HL-60/S4 treated with retinoic acid at 250 ng/mL for 4 days and 3 days (cell line): ENCODE measurements at regions not wholly inside any gene's neighbourhood (a gene's known extent, or its start where the extent isn't known, plus 50 kb on each side); places are given as distances from the start of the nearest gene placed in this dataset.

Source experiments
- in situ Hi-C: fragments of 300-500 bp; cut with MboI; formaldehyde crosslinking; loops from 2 replicates; pipeline ENCODE4 v1.7.0; 2022; ENCODE audit warnings: low sequenced_read_pairs

DNA sequence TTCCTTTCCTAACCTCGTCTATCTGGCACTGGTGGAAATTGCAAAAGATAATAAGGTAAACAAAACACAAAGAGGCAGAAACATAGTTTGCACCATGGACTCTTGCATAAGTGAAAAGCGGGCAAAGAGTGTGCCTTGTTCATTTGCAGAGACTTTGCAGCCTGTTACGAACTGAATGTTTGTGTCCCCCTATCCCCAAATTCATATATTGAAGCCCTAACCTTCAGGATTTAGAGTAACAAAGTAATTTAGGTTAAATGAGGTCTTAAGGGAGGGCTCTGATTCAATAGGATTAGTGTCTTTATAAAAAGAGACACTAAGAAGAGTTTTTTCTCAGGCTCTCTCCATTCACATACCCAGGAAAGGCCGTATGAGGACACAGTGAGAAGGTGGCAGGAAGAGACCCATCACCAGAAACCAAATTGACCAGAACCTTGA, 52.1 kb upstream of the FAM169A start:
- in situ Hi-C loops: loop anchor here (10.0 kb wide), 1 partner anchor 243 kb away; no protein-coding TSS in a partner anchor

DNA sequence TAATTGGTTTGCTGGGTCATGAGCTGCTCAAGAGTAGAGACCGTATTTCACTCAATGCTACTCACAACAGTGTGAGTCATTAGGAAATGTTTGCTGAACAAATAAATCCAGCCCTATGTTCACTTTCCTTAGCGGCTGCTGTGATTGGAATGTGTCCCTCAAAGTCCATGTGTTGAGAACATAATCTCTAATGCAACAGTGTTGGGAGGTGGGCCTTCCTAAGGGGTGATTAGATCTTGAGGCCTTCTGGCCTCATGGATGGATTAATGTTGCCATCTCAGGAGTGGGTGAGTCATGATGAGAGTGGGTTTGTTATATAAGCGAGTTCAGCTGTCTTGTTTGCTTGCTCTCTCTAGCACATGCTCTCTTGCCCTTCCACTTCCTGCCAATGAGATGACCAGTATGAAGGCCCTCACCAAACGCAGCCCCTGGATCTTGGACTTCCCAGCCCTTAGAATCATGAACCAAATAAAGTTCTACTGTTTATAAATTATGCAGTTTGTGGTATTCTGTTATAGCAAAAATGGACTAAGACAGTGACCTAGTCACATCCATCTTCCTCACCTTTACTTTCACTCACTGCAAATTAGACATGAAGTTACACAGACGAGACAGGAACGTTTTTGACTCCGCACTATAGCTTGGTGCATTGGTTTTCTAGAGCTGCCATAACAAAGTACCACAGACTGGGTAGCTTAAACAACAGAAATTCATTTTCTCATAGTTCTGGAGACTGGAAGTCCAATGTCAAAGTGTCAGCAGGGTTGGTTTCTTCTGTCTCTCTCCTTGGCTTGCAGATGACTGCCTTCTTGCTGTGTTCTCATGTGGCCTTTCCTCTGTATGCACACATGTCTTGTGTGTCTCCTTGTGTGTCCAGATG, 50.9 kb upstream of the FAM169A start:
- in situ Hi-C loops: loop anchor here (10.0 kb wide), 1 partner anchor 242 kb away; no protein-coding TSS in a partner anchor
